Esophagus squamous epithelium (tissue), 5 donors: ENCODE measurements at regions not wholly inside any gene's neighbourhood (a gene's known extent, or its start where the extent isn't known, plus 50 kb on each side); places are given as distances from the start of the nearest gene placed in this dataset.

Source experiments
- DNase-seq: peaks from one replicate; lab custom pipeline; 2025; lab: John Stamatoyannopoulos, UW
- H3K27ac ChIP-seq, 4 donors: fragments of 200-600 bp; sonication (generic); one replicate each; pipeline ENCODE4 v1.5.1; 2016 to 2019; ENCODE audit warnings: mild to moderate bottlenecking in 1 of 4
- H3K27me3 ChIP-seq, 4 donors: fragments of 200-600 bp; sonication (generic); 1 replicate in 3 of 4; 2 replicates in 1 of 4; pipeline versions ENCODE4 v1.5.1 to v1.6.0; 2017 to 2021; ENCODE audit warnings: antibody characterized with exemption in 1 of 4
- H3K36me3 ChIP-seq, 3 donors: fragments of 200-600 bp; sonication (generic); one replicate each; pipeline ENCODE4 v1.5.1; 2016 to 2019
- H3K4me1 ChIP-seq, 3 donors: fragments of 200-600 bp; sonication (generic); one replicate each; pipeline ENCODE4 v1.5.1; 2017 to 2019
- H3K4me3 ChIP-seq, 4 donors: fragments of 200-600 bp; sonication (generic); 1 replicate in 3 of 4; 2 replicates in 1 of 4; pipeline ENCODE4 v1.5.1; 2016 to 2019; ENCODE audit warnings: mild to moderate bottlenecking in 2 of 4, moderate library complexity in 1 of 4
- H3K9me3 ChIP-seq, 3 donors: fragments of 200-600 bp; sonication (generic); one replicate each; pipeline ENCODE4 v1.5.1; 2016 to 2019
- POLR2A ChIP-seq, 4 donors: fragments of 450-650 bp; IDR thresholded peaks; one replicate each; pipeline ENCODE4 v1.6.1; 2017; ENCODE audit warnings: antibody characterized with exemption in 4 of 4, mild to moderate bottlenecking in 4 of 4, moderate library complexity in 3 of 4
- WGBS, 2 donors: methylation state at CpG; one replicate each; pipeline ENCODE4 v1.1.5; 2018; 5-methylcytosine and 5-hydroxymethylcytosine counted together
- intact Hi-C: fragments of 100-400 bp; cut with DNase I; formaldehyde crosslinking; loops from one replicate; pipeline ENCODE4 v1.15.0; 2022
- TF ChIP-seq, protein P1 (sequence below), 6 experiments: fragments of 450-650 bp in 4 of 6; fragments of 200-600 bp in 2 of 6; sonication (generic) in 2 of 6; IDR thresholded peaks; one replicate each; pipeline ENCODE4 v1.5.1; 2016 to 2019; ENCODE audit warnings: antibody characterized with exemption in 6 of 6, mild to moderate bottlenecking in 4 of 6, moderate library complexity in 4 of 6
- donor health status: DM: yes; HTN: yes; CAD: no.

DNA sequence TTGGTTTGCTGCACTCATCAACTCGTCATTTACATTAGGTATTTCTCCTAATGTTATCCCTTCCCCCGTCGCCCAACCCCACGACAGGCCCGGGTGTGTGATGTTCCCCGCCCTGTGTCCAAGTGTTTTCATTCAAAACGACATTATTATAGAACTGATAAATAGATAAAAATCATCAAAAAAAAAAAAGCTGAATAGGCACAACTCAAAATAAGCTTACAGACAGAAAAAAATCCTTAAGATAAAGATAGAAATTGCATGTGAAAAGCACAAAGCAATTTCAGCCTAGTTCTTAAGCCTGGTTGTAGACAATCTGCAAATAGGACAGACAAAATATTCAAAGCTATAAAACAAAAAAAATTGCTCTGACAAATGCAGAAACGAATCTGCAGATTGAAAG is 142.9 kb upstream of the LNX1 start:
- 49 to 73% methylated on average over 7 to 8 of the region's 8 CpGs for WGBS, 2 donors
- Histone ChIP-seq H3K36me3 (no peaks in the 10 kb centered on the region), H3K4me3 (no peak overlapping the region), H3K4me1 (no peaks in the 10 kb centered on the region), H3K27ac (peak overlapping the region in 1 of 4 donors; percentile 16), H3K27me3 (no peaks in the 10 kb centered on the region), H3K9me3 (no peaks in the 10 kb centered on the region)
- TF ChIP-seq, protein P1, sequence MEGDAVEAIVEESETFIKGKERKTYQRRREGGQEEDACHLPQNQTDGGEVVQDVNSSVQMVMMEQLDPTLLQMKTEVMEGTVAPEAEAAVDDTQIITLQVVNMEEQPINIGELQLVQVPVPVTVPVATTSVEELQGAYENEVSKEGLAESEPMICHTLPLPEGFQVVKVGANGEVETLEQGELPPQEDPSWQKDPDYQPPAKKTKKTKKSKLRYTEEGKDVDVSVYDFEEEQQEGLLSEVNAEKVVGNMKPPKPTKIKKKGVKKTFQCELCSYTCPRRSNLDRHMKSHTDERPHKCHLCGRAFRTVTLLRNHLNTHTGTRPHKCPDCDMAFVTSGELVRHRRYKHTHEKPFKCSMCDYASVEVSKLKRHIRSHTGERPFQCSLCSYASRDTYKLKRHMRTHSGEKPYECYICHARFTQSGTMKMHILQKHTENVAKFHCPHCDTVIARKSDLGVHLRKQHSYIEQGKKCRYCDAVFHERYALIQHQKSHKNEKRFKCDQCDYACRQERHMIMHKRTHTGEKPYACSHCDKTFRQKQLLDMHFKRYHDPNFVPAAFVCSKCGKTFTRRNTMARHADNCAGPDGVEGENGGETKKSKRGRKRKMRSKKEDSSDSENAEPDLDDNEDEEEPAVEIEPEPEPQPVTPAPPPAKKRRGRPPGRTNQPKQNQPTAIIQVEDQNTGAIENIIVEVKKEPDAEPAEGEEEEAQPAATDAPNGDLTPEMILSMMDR (IDR thresholded peaks at IDR 0.05) = no peak
- TF ChIP-seq POLR2A (IDR thresholded peaks at IDR 0.05) = no peak
- intact Hi-C loops = no loop called here
- no peak for DNase-seq

DNA sequence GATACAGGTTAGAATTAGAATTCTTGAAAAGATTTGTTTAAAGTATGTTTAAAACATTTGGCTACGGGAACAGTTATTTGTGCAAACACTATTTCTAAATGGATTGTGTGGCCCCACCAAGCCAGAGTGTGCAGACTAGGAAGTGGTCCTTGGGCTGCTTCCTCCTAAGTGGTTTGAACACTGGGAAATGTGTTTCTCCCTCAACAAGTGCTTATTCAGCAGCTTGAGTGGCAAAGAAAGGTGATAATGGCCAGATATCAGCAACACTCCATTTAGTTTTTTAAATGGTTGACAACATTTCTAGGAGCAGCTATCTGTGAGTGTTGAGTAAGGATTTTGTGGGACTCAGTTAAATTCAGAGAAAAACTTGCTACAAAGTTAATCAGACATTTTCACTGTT is 141.4 kb upstream of the LNX1 start:
- Histone ChIP-seq H3K4me3 (no peak overlapping the region), H3K9me3 (no peaks in the 10 kb centered on the region), H3K4me1 (no peaks in the 10 kb centered on the region), H3K27me3 (no peaks in the 10 kb centered on the region), H3K36me3 (no peaks in the 10 kb centered on the region), H3K27ac (no peak overlapping the region)
- no peak for DNase-seq
- intact Hi-C loops = no loop called here
- WGBS, 2 donors = 68 to 89% methylated on average over 1 of the region's 1 CpG
- TF ChIP-seq, protein P1 (IDR thresholded peaks at IDR 0.05) = no peak
- no peak for TF ChIP-seq POLR2A (IDR thresholded peaks at IDR 0.05)

DNA sequence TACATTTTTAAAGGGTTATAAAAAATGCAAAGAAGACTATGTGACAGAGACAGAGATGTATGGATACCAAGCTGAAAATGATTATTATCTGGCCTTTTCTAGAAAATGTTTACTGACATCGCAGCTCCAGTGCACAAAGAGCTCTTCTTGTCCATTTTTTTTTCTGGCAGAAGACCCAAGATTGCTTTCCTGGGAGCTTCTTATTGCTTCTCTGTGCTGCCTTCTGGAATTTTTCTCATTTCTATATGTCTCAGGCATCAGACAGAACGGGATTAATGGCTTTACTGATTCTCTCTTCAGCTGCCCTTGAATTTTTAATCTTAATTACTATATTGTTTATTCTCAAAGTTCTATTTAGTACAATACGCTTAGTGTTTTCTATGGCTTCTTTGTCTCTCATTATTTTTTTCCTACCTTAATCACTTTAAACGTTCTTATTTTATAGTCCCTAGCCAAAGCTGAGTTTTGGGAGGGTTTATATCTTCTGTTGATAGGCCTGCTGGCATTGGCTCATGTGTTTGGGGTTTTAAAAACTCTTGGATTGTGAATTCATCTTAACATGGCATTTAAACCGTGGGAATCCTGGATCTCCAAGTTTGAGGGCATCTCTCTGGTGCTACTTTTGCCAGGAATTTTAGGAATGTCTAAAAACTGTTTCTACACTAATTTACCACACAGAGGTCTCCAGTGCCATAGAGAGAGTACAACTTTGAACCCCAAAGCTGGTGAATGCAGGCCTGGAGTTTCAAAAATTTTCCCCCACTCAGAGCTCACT is 138.9 kb upstream of the LNX1 start:
- no peak overlapping the region for H3K27ac ChIP-seq
- no peak for DNase-seq
- no peaks in the 10 kb centered on the region for H3K9me3 ChIP-seq
- 66 to 67% methylated on average over 5 of the region's 5 CpGs for WGBS, 2 donors
- no peaks in the 10 kb centered on the region for H3K4me1 ChIP-seq
- H3K4me3 ChIP-seq = no peak overlapping the region
- H3K27me3 ChIP-seq = no peaks in the 10 kb centered on the region
- H3K36me3 ChIP-seq = no peaks in the 10 kb centered on the region
- no peak for TF ChIP-seq POLR2A (IDR thresholded peaks at IDR 0.05)
- TF ChIP-seq, protein P1 (IDR thresholded peaks at IDR 0.05) = no peak
- intact Hi-C loops = no loop called here

DNA sequence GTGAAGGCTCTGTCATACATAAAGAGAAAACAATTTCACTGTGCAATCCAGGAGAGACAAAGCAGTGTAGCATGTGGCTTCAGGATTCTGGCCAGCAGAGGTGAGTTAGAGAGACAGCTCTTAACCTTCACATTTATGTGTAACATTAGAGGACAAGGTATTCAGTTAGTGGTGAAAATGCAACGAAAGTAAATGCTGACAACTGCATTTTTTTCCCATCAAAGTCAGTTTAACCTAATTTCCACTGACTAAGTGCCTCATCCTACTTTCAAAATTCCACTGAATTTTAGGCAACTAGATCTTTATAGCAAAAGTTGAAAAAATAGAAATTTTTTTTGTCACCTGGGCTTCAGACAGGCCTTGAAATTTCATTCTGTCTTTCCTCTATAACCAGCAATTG is 130.8 kb upstream of the LNX1 start:
- H3K36me3 ChIP-seq = no peaks in the 10 kb centered on the region
- intact Hi-C loops = no loop called here
- no peak for DNase-seq
- no peaks in the 10 kb centered on the region for H3K9me3 ChIP-seq
- no peak overlapping the region for H3K27ac ChIP-seq
- no peaks in the 10 kb centered on the region for H3K4me1 ChIP-seq
- H3K27me3 ChIP-seq = peaks cover 0 to 5% (median 0%) of the 10 kb centered on the region in 4 donors
- TF ChIP-seq, protein P1 (IDR thresholded peaks at IDR 0.05) = no peak
- 56 to 68% methylated on average over 1 of the region's 1 CpG for WGBS, 2 donors
- no peak overlapping the region for H3K4me3 ChIP-seq

DNA sequence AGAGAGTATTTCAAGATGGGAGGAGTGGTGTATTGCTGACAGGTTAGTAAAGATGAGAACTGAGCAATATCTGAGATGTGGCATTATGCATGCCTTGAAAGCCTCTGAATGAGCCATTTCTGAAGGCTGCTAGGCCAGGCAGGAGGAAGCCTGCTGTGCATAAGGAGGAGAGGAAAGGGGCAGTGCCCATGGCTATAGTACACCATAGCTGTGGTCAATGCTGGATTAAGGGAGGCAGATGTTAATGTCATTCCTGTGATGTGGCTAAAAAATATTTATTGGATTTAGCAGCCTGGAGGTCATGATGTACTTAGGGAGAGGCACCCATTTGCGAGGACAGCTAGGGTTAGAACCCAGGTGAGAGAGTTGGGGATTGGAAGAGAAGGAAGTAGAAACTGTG is 130.0 kb upstream of the LNX1 start:
- Histone ChIP-seq H3K27ac (no peak overlapping the region), H3K4me1 (no peaks in the 10 kb centered on the region), H3K4me3 (no peak overlapping the region), H3K36me3 (no peaks in the 10 kb centered on the region), H3K9me3 (no peaks in the 10 kb centered on the region), H3K27me3 (peaks cover 0 to 5% (median 0%) of the 10 kb centered on the region in 4 donors)
- 85 to 86% methylated on average over 1 of the region's 1 CpG for WGBS, 2 donors
- DNase-seq = no peak
- TF ChIP-seq, protein P1 (IDR thresholded peaks at IDR 0.05) = no peak
- no peak for TF ChIP-seq POLR2A (IDR thresholded peaks at IDR 0.05)
- intact Hi-C loops = no loop called here
